IPS DF 19.7 (cell line): ENCODE measurements at regions not wholly inside any gene's neighbourhood (a gene's known extent, or its start where the extent isn't known, plus 50 kb on each side); places are given as distances from the start of the nearest gene placed in this dataset.

ENCODE experiments used
- DNase-seq: peaks from one replicate; pipeline ENCODE4 v3.0.0-alpha.2; 2013; ENCODE audit warnings: low read depth, low spot score

GRCh38 chr7:25314731-25315267, 86.5 kb upstream of the NPVF start:
- DNase-seq, result no peak

- no peak for DNase-seq
Observed at GRCh38 chr7:25316366-25316765, 88.1 kb upstream of the NPVF start.

- DNase-seq, result no peak
Observed at GRCh38 chr7:25318047-25318446, 89.8 kb upstream of the NPVF start.

- no peak for DNase-seq
Observed at GRCh38 chr7:25319707-25320106, 91.4 kb upstream of the NPVF start.

- no peak for DNase-seq
Observed at GRCh38 chr7:25320791-25321190, 92.5 kb upstream of the NPVF start.

GRCh38 chr7:25321424-25321823, 93.1 kb upstream of the NPVF start:
- no peak for DNase-seq

- no peak for DNase-seq
Observed at GRCh38 chr7:25322473-25322872, 94.2 kb upstream of the NPVF start.

- no peak for DNase-seq
Observed at GRCh38 chr7:25325186-25325757, 97.0 kb upstream of the NPVF start.

- DNase-seq, result no peak
Observed at GRCh38 chr7:25326501-25327156, 98.3 kb upstream of the NPVF start.

GRCh38 chr7:25329815-25330214, 101.5 kb upstream of the NPVF start:
- no peak for DNase-seq

GRCh38 chr7:25333296-25333928, 105.1 kb upstream of the NPVF start:
- DNase-seq, result no peak

- no peak for DNase-seq
Observed at GRCh38 chr7:25347360-25348066, 119.2 kb upstream of the NPVF start.

GRCh38 chr7:25348104-25348503, 119.8 kb upstream of the NPVF start:
- DNase-seq, result no peak

- no peak for DNase-seq
Observed at GRCh38 chr7:25349283-25350017, 121.2 kb upstream of the NPVF start.

GRCh38 chr7:25350041-25350440, 121.8 kb upstream of the NPVF start:
- DNase-seq, result no peak

- DNase-seq, result no peak
Observed at GRCh38 chr7:25351761-25352160, 123.5 kb upstream of the NPVF start.

GRCh38 chr7:25353196-25353595, 124.9 kb upstream of the NPVF start:
- DNase-seq, result no peak

- no peak for DNase-seq
Observed at GRCh38 chr7:25353732-25354131, 125.4 kb upstream of the NPVF start.

GRCh38 chr7:25356534-25357151, 128.4 kb upstream of the NPVF start:
- no peak for DNase-seq

GRCh38 chr7:25358926-25359325, 130.6 kb upstream of the NPVF start:
- DNase-seq, result no peak

GRCh38 chr7:25359471-25360059, 131.3 kb upstream of the NPVF start:
- DNase-seq, result no peak
